Upper lobe of left lung (tissue), 4 donors: ENCODE measurements at regions not wholly inside any gene's neighbourhood (a gene's known extent, or its start where the extent isn't known, plus 50 kb on each side); places are given as distances from the start of the nearest gene placed in this dataset.

Source experiments
- CTCF ChIP-seq, 6 experiments: fragments of 450-650 bp in 4 of 6; fragments of 200-600 bp in 2 of 6; sonication (generic) in 2 of 6; IDR thresholded peaks; one replicate each; pipeline ENCODE4 v1.5.1; 2016 to 2019; ENCODE audit warnings: antibody characterized with exemption in 6 of 6
- EP300 ChIP-seq, 4 donors: sonication (generic); formaldehyde crosslinking; IDR thresholded peaks; one replicate each; pipeline ENCODE4 v1.5.1; 2017; ENCODE audit warnings: antibody characterized with exemption in 4 of 4, control low read depth in 2 of 4
- POLR2A ChIP-seq, 4 donors: fragments of 450-650 bp; IDR thresholded peaks; one replicate each; pipeline ENCODE4 v1.5.1; 2016 to 2017; ENCODE audit warnings: antibody characterized with exemption in 4 of 4, mild to moderate bottlenecking in 2 of 4
- POLR2AphosphoS5 ChIP-seq, 2 donors: sonication (generic); formaldehyde crosslinking; IDR thresholded peaks; one replicate each; pipeline ENCODE4 v1.5.1; 2017; ENCODE audit warnings: antibody characterized with exemption in 2 of 2

DNA sequence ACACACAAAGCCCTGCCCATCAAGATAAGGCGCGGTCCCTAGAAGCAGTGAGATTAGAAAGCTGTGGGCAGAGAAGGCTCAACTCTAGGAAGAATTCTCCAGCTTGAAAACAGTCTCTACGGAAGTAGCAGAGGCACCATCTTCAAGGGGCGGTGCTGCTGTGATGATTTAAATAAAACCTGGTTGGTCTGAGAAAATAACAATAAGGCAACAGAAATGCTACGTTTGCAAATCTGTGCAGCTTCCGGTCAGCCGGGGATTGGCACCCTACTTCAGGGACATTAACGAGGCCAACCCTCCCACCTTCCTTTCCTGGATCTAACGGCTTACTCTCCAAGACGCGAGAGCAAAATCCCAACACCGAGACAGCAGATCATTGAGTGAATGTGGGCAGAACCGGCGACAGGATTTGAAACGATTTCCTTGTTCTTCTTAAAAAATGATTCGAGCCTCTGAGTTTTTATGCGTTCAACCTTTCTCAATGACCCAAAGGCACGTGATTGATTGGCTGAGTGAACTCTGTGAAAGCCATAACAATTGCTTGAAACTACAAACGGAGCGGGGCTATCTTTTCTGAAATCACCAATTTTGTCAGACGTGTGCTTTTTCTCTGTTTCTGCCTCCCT lies 93.7 kb upstream of the ZNF516 start:
- TF ChIP-seq EP300 (IDR thresholded peaks at IDR 0.05) (no peak), CTCF (IDR thresholded peaks at IDR 0.05) (no peak), POLR2A (IDR thresholded peaks at IDR 0.05) (no peak), POLR2AphosphoS5 (IDR thresholded peaks at IDR 0.05) (no peak)
